ENCODE measurements at regions not wholly inside any gene's neighbourhood (a gene's known extent, or its start where the extent isn't known, plus 50 kb on each side); places are given as distances from the start of the nearest gene placed in this dataset.

- no peak overlapping the region for H4K8ac ChIP-seq (ENCODE audit: low read depth, low read length)
- no peaks in the 10 kb centered on the region for H3K36me3 ChIP-seq (ENCODE audit: control insufficient read depth in 1 of 2, insufficient read depth in 2 of 2, low read length in 2 of 2)
- no peak overlapping the region for H4K91ac ChIP-seq (ENCODE audit: low read depth, low read length)
- H3K14ac ChIP-seq (ENCODE audit: low read length) = no peak overlapping the region
- no peak overlapping the region for H3K23ac ChIP-seq (ENCODE audit: low read length)
- H2BK120ac ChIP-seq (ENCODE audit: insufficient read depth, low read length, poor library complexity) = no peak overlapping the region
- H3K9me3 ChIP-seq (ENCODE audit: insufficient read depth, low read depth, low read length) = no peaks in the 10 kb centered on the region
- H2AFZ ChIP-seq (ENCODE audit: insufficient read depth, low read length, poor library complexity) = no peak overlapping the region
- H2AK5ac ChIP-seq (ENCODE audit: low read length) = no peak overlapping the region
- no peak overlapping the region for H4K12ac ChIP-seq (ENCODE audit: low read depth, low read length)
- H3K79me1 ChIP-seq (ENCODE audit: low read length) = no peaks in the 10 kb centered on the region
- DNase-seq = no peak
- WGBS (ENCODE audit: extremely low coverage, insufficient coverage, insufficient read length) = no CpG with 5 or more reads among the region's 2 CpGs
- H3K4me2 ChIP-seq (ENCODE audit: low read length) = no peak overlapping the region
- H3K4me1 ChIP-seq (ENCODE audit: control insufficient read depth in 1 of 2, insufficient read depth in 2 of 2, low read length in 2 of 2) = no peaks in the 10 kb centered on the region
- H2BK5ac ChIP-seq (ENCODE audit: low read depth, low read length, poor library complexity) = no peak overlapping the region
- H3K18ac ChIP-seq (ENCODE audit: low read length) = no peak overlapping the region
- H3K4ac ChIP-seq (ENCODE audit: low read depth, low read length) = no peak overlapping the region
- no peak overlapping the region for H3K27ac ChIP-seq (ENCODE audit: low read depth, low read length)
- no peak overlapping the region for H3K9ac ChIP-seq (ENCODE audit: low read length)
- no peaks in the 10 kb centered on the region for H3K27me3 ChIP-seq (ENCODE audit: insufficient read depth, low read length)
- H2BK12ac ChIP-seq (ENCODE audit: low read length) = no peak overlapping the region
- no peak overlapping the region for H3K4me3 ChIP-seq (ENCODE audit: low read depth, low read length)
- no peaks in the 10 kb centered on the region for H3K79me2 ChIP-seq (ENCODE audit: control insufficient read depth, insufficient read depth, low read length, poor library complexity)
Measured at GRCh38 chr12:77347017-77347416, 281.6 kb upstream of the E2F7 start.

DNA sequence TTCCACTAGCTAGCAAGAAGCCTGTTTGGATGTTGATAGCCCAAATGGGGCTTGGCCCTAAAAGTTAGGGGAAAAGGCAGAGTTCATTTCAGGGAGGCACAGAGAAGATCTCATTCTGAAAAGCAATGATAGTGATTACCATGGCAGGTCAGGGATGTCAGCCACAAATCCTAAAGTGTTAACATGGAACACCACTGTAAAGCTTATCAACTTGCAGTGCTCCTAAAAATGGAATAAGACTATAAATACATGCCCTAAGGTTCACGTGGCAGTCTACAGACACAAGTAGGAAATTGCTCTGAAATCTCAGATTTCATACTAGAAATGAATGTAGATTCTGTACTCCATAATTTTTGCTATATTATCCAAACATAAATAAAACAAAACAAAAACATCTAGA is 280.0 kb upstream of the E2F7 start:
- no peak overlapping the region for H2BK120ac ChIP-seq (ENCODE audit: insufficient read depth, low read length, poor library complexity)
- H3K4me1 ChIP-seq (ENCODE audit: control insufficient read depth in 1 of 2, insufficient read depth in 2 of 2, low read length in 2 of 2) = no peaks in the 10 kb centered on the region
- no peak overlapping the region for H3K4me3 ChIP-seq (ENCODE audit: low read depth, low read length)
- no peak overlapping the region for H3K23ac ChIP-seq (ENCODE audit: low read length)
- no peak overlapping the region for H4K8ac ChIP-seq (ENCODE audit: low read depth, low read length)
- no peak overlapping the region for H3K4me2 ChIP-seq (ENCODE audit: low read length)
- WGBS (ENCODE audit: extremely low coverage, insufficient coverage, insufficient read length) = no CpG with 5 or more reads among the region's 1 CpG
- no peak overlapping the region for H3K9ac ChIP-seq (ENCODE audit: low read length)
- no peaks in the 10 kb centered on the region for H3K79me2 ChIP-seq (ENCODE audit: control insufficient read depth, insufficient read depth, low read length, poor library complexity)
- H3K27ac ChIP-seq (ENCODE audit: low read depth, low read length) = no peak overlapping the region
- no peak overlapping the region for H2BK12ac ChIP-seq (ENCODE audit: low read length)
- H2AK5ac ChIP-seq (ENCODE audit: low read length) = no peak overlapping the region
- no peak overlapping the region for H2AFZ ChIP-seq (ENCODE audit: insufficient read depth, low read length, poor library complexity)
- H4K91ac ChIP-seq (ENCODE audit: low read depth, low read length) = no peak overlapping the region
- H3K27me3 ChIP-seq (ENCODE audit: insufficient read depth, low read length) = no peaks in the 10 kb centered on the region
- no peak overlapping the region for H2BK5ac ChIP-seq (ENCODE audit: low read depth, low read length, poor library complexity)
- H3K4ac ChIP-seq (ENCODE audit: low read depth, low read length) = no peak overlapping the region
- H3K36me3 ChIP-seq (ENCODE audit: control insufficient read depth in 1 of 2, insufficient read depth in 2 of 2, low read length in 2 of 2) = no peaks in the 10 kb centered on the region
- H3K14ac ChIP-seq (ENCODE audit: low read length) = no peak overlapping the region
- no peak overlapping the region for H4K12ac ChIP-seq (ENCODE audit: low read depth, low read length)
- no peaks in the 10 kb centered on the region for H3K79me1 ChIP-seq (ENCODE audit: low read length)
- no peaks in the 10 kb centered on the region for H3K9me3 ChIP-seq (ENCODE audit: insufficient read depth, low read depth, low read length)
- DNase-seq = no peak
- H3K18ac ChIP-seq (ENCODE audit: low read length) = no peak overlapping the region

DNA sequence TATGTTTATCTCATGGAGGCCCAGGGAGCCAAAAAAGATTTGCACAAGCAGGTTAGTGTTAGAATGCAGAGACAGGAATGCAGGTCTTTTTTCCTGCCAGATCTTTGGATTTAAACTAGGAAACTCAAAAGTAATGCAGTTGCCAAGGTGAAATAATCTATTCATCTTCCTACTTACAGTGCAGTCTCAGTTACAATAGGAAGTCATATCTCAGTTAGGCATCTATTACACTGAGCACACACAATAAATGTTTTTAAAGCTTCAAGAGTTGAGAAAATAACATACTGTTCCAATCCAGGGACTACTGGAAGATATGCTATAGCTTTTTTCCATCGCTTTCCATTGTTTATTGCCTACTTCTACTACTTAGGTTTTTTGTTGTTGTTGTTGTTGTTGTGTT is 279.3 kb upstream of the E2F7 start:
- H3K14ac ChIP-seq (ENCODE audit: low read length) = no peak overlapping the region
- WGBS (ENCODE audit: extremely low coverage, insufficient coverage, insufficient read length) = no CpG with 5 or more reads among the region's 1 CpG
- no peak overlapping the region for H3K4me2 ChIP-seq (ENCODE audit: low read length)
- no peak overlapping the region for H2BK12ac ChIP-seq (ENCODE audit: low read length)
- H3K79me1 ChIP-seq (ENCODE audit: low read length) = no peaks in the 10 kb centered on the region
- no peak for DNase-seq
- no peak overlapping the region for H2BK120ac ChIP-seq (ENCODE audit: insufficient read depth, low read length, poor library complexity)
- no peak overlapping the region for H2AFZ ChIP-seq (ENCODE audit: insufficient read depth, low read length, poor library complexity)
- H4K91ac ChIP-seq (ENCODE audit: low read depth, low read length) = no peak overlapping the region
- no peak overlapping the region for H3K4me3 ChIP-seq (ENCODE audit: low read depth, low read length)
- no peak overlapping the region for H3K18ac ChIP-seq (ENCODE audit: low read length)
- no peak overlapping the region for H4K8ac ChIP-seq (ENCODE audit: low read depth, low read length)
- no peak overlapping the region for H3K27ac ChIP-seq (ENCODE audit: low read depth, low read length)
- no peaks in the 10 kb centered on the region for H3K36me3 ChIP-seq (ENCODE audit: control insufficient read depth in 1 of 2, insufficient read depth in 2 of 2, low read length in 2 of 2)
- no peaks in the 10 kb centered on the region for H3K4me1 ChIP-seq (ENCODE audit: control insufficient read depth in 1 of 2, insufficient read depth in 2 of 2, low read length in 2 of 2)
- no peak overlapping the region for H3K4ac ChIP-seq (ENCODE audit: low read depth, low read length)
- H4K12ac ChIP-seq (ENCODE audit: low read depth, low read length) = no peak overlapping the region
- H3K9me3 ChIP-seq (ENCODE audit: insufficient read depth, low read depth, low read length) = no peaks in the 10 kb centered on the region
- H2BK5ac ChIP-seq (ENCODE audit: low read depth, low read length, poor library complexity) = no peak overlapping the region
- no peak overlapping the region for H3K9ac ChIP-seq (ENCODE audit: low read length)
- no peaks in the 10 kb centered on the region for H3K79me2 ChIP-seq (ENCODE audit: control insufficient read depth, insufficient read depth, low read length, poor library complexity)
- H3K27me3 ChIP-seq (ENCODE audit: insufficient read depth, low read length) = no peaks in the 10 kb centered on the region
- no peak overlapping the region for H2AK5ac ChIP-seq (ENCODE audit: low read length)
- H3K23ac ChIP-seq (ENCODE audit: low read length) = no peak overlapping the region

GRCh38 chr12:77343291-77343690 is 277.9 kb upstream of the E2F7 start:
- Histone ChIP-seq H4K8ac (ENCODE audit: low read depth, low read length) (no peak overlapping the region), H3K79me2 (ENCODE audit: control insufficient read depth, insufficient read depth, low read length, poor library complexity) (no peaks in the 10 kb centered on the region), H3K27ac (ENCODE audit: low read depth, low read length) (no peak overlapping the region), H3K23ac (ENCODE audit: low read length) (no peak overlapping the region), H3K9ac (ENCODE audit: low read length) (no peak overlapping the region), H3K14ac (ENCODE audit: low read length) (no peak overlapping the region), H3K4me1 (ENCODE audit: control insufficient read depth in 1 of 2, insufficient read depth in 2 of 2, low read length in 2 of 2) (no peaks in the 10 kb centered on the region), H2AFZ (ENCODE audit: insufficient read depth, low read length, poor library complexity) (no peak overlapping the region), H2BK12ac (ENCODE audit: low read length) (no peak overlapping the region), H2AK5ac (ENCODE audit: low read length) (no peak overlapping the region), H3K36me3 (ENCODE audit: control insufficient read depth in 1 of 2, insufficient read depth in 2 of 2, low read length in 2 of 2) (no peaks in the 10 kb centered on the region), H4K12ac (ENCODE audit: low read depth, low read length) (no peak overlapping the region), H3K4ac (ENCODE audit: low read depth, low read length) (no peak overlapping the region), H3K79me1 (ENCODE audit: low read length) (no peaks in the 10 kb centered on the region), H3K18ac (ENCODE audit: low read length) (no peak overlapping the region), H3K9me3 (ENCODE audit: insufficient read depth, low read depth, low read length) (no peaks in the 10 kb centered on the region), H3K4me2 (ENCODE audit: low read length) (no peak overlapping the region), H2BK120ac (ENCODE audit: insufficient read depth, low read length, poor library complexity) (no peak overlapping the region), H4K91ac (ENCODE audit: low read depth, low read length) (no peak overlapping the region), H3K27me3 (ENCODE audit: insufficient read depth, low read length) (no peaks in the 10 kb centered on the region), H3K4me3 (ENCODE audit: low read depth, low read length) (no peak overlapping the region), H2BK5ac (ENCODE audit: low read depth, low read length, poor library complexity) (no peak overlapping the region)
- peak in 1 of 2 donors; percentile 1 for DNase-seq
- WGBS (ENCODE audit: extremely low coverage, insufficient coverage, insufficient read length) = no CpG with 5 or more reads among the region's 1 CpG
